Limb (tissue), 2 donors: ENCODE measurements at regions not wholly inside any gene's neighbourhood (a gene's known extent, or its start where the extent isn't known, plus 50 kb on each side); places are given as distances from the start of the nearest gene placed in this dataset.

Source experiments
- DNase-seq, 2 donors: peaks; one replicate each; pipeline ENCODE4 v3.0.0-alpha.2; 2016; ENCODE audit errors: extremely low spot score in 2 of 2

DNA sequence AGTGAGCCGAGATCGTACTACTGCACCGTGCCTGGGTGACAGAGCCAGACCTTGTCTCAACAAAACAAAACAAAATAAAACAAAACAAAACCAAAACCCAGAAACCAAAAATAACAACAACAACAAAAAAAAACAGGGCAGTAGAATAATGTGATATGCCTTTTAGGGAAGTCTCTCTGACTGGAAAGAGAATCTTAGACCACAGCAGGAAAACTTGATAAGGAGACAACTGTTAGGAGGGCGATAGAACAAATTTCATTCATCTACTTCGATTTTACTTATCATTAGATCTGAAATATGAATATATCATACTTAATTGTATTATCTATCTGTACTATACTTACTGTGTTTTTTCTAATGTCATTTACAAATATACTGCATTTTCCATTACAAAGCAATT, 109.0 kb upstream of the CNTNAP5 start:
- DNase-seq, result no peak

DNA sequence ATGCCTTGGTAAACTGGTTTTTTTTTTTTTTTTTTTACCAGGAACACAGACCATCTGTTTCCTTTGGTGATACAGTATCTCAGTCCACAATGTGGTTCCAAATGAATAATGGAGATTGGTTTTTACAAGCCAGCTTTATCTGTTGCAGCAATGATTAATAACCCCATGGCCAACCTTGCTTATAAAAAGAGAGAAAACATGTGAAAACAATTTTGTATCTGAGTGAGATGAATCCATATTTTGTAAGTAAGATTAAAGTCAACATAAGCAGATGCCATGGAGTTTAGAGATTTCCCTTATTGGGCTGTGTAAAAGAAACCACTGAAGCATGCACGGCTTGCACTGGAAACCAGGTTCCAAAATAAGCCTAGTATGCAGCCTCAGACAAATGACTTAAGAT, 108.6 kb upstream of the CNTNAP5 start:
- DNase-seq, result no peak

DNA sequence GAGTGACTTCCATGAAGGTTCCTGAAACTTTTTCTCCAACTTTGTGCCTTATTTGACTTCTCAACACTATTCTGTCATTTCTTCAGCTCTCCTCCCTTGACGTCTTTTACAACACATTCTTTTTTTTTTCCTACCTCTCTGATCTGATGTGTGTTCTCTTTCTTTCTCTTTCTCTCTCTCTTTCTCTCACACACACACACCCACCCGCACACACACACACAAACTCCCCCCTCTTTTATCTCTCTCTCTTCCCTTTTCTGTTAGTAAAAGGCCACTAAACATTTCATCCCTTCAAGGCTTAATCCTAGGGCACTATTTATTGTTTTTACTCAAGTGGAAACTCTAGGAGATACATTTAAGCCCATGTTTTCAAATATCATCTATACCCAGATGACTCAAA, 107.8 kb upstream of the CNTNAP5 start:
- no peak for DNase-seq

DNA sequence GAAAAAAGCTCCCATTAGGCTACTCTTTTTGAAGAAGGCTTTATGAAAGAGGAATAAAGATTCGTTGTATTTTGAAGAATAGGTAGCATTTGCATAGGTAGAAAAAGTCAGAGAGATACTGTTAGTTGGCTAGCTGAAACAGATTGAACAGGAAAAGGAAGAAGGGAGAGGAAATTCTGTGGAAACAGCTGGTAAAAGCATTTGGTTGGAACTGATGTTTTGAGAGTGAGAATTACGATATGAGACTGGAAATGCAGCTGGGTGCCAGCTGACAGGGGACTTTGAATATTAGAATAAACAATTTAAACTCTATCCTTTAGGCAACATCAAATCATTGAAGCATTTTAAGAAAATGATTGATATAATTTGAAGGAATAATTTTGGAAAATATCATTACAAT, 96.7 kb upstream of the CNTNAP5 start:
- DNase-seq, result no peak

GRCh38 chr2:123935405-123935804, 89.7 kb upstream of the CNTNAP5 start:
- no peak for DNase-seq

DNA sequence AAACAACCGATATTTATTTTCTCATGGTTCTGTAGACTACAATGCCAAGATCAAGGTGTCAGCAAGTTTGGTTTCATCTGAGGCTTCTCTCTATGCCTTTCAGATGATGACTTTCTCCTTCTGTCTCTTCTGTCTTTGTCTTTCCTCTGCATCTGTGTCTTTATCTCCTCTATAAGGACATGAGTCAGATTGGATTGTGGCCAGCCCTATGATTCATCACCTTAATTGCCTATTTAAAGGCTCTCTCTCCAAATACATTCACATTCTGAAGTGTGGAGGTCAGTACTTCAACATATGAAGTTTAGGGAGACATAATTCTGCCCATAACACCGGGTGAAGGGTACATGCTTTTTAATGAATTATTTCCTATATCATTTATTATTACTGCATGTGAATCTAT, 71.2 kb upstream of the CNTNAP5 start:
- no peak for DNase-seq

DNA sequence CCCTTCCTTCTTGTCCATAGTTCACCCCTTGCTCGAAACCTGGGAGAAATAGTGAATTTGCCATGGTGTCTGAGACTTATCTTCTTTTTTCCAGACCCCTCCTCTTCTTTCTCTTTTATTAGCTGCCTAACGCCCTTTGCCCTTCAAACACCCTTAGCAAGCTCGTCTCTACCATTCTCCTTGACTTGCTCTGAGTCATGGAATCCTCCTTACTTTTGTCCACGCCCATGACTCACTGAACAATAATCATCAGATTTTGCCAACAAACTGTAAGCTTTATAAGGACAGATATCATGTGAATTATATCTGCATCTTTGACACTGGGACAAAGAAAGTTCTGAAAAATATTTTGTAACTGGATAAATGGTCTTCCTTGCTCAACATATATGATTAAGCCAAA, 67.1 kb upstream of the CNTNAP5 start:
- no peak for DNase-seq

DNA sequence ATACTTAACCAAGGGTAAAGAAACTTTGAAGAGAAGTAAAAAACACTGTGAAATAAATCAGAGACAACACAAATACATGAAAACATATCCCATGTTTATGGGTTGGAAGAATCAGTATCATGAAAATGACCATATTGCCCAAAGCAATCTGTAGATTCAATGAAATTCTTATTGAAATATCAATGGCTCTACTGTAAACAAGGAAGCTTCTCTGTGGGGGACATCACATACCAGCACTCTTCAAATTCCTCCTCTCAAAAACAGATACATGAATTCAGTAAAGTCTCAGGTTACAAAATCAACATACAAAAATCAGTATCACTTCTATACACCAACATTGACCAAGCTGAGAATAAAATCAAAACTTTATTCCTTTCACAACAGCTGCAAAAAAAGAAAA, 63.5 kb upstream of the CNTNAP5 start:
- DNase-seq, result no peak

DNA sequence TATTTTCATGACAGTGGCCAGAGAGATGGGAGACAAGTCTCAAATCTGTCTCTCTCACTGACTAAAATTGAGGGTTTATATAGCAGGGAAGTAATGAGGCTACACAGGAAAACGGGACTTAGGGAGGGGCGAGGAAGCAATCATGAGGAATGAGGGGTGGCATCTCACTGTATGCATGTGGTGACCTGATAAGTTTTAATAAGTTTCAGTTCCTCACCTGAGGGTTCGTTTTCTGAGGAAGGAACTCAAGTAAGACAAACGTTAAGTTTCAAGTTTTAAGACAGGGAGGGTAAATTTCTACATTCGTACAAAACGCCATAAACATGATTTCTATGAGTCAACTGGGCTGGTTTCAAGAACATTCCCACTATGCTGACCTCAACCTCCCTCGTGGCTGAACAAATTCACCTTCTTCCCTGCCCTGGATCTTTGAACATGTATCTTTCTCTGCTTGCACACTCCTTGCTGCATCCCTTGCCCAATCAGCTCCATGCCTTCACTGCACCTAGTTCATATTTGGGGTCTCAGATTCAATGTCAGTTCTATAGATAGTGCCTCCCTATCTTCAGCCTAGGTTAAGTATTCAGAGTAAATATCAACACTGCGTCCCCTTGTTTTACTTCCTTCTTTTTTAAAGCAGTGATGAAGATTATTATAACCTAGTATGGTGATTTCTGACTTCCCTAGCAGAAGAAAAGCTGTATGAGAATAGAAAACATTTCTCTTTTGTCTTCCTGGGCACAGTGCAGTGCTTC, 53.3 kb upstream of the CNTNAP5 start:
- no peak for DNase-seq
